ENCODE measurements at regions not wholly inside any gene's neighbourhood (a gene's known extent, or its start where the extent isn't known, plus 50 kb on each side); places are given as distances from the start of the nearest gene placed in this dataset.
"Not testable (repeated sequence)": the region's sequence is repeated elsewhere in the genome, so short reads cannot be mapped to it uniquely, and the experiment has no call there.

- H3K4me3 ChIP-seq = no peak overlapping the region
- no TSS peak for BruUV-seq (replicated peaks)
- intact Hi-C loops (cut with micrococcal nuclease; ENCODE audit: unreplicated experiment) = no loop called here
- H3F3A ChIP-seq (ENCODE audit: insufficient read depth, low read depth) = no peaks in the 10 kb centered on the region
- H4K20me1 ChIP-seq (ENCODE audit: insufficient read depth) = no peaks in the 10 kb centered on the region
- no peaks in the 10 kb centered on the region for H3K36me3 ChIP-seq (ENCODE audit: low read depth)
- no peaks in the 10 kb centered on the region for H3K9me2 ChIP-seq (ENCODE audit: insufficient read depth)
- H3K9me3 ChIP-seq (ENCODE audit: insufficient read depth, low read depth) = no peaks in the 10 kb centered on the region
- TF ChIP-seq CTCF (conservative IDR thresholded peaks at IDR 0.05) = no peak
- no peak for TF ChIP-seq EZH2 (IDR thresholded peaks at IDR 0.05; ENCODE audit: low read depth)
- H2AFZ ChIP-seq = no peak overlapping the region
- DNase-seq = no peak
- H3K27ac ChIP-seq = no peak overlapping the region
- ChIA-PET POLR2A (ENCODE audit: unreplicated experiment) (no interaction called here), CTCF (no interaction called here)
- no peak overlapping the region for H3K4me2 ChIP-seq
- H3K27me3 ChIP-seq (ENCODE audit: insufficient read depth, low read depth) = no peaks in the 10 kb centered on the region
- no peaks in the 10 kb centered on the region for H3K4me1 ChIP-seq (replicated peaks; ENCODE audit: insufficient read depth)
- no peaks in the 10 kb centered on the region for H3K79me2 ChIP-seq (ENCODE audit: low read depth)
These were observed 1168.0 kb downstream of the PLA2G4A start for GRCh38 chr1:187996780-187997179.

- Histone ChIP-seq H3K36me3 (ENCODE audit: low read depth) (no peaks in the 10 kb centered on the region), H3K4me3 (no peak overlapping the region), H3F3A (ENCODE audit: insufficient read depth, low read depth) (no peaks in the 10 kb centered on the region), H3K27ac (no peak overlapping the region), H3K79me2 (ENCODE audit: low read depth) (no peaks in the 10 kb centered on the region), H3K4me2 (no peak overlapping the region), H3K9me3 (ENCODE audit: insufficient read depth, low read depth) (0 out of 2 replicates have a peak, but pooled peaks cover 3% of the 10 kb centered on the region), H3K27me3 (ENCODE audit: insufficient read depth, low read depth) (no peaks in the 10 kb centered on the region), H2AFZ (no peak overlapping the region), H4K20me1 (ENCODE audit: insufficient read depth) (no peaks in the 10 kb centered on the region), H3K4me1 (replicated peaks; ENCODE audit: insufficient read depth) (no peaks in the 10 kb centered on the region), H3K9me2 (ENCODE audit: insufficient read depth) (no peaks in the 10 kb centered on the region)
- TF ChIP-seq EZH2 (IDR thresholded peaks at IDR 0.05; ENCODE audit: low read depth) = no peak
- TF ChIP-seq CTCF (conservative IDR thresholded peaks at IDR 0.05) = no peak
- no TSS peak for BruUV-seq (replicated peaks)
- intact Hi-C loops (cut with micrococcal nuclease; ENCODE audit: unreplicated experiment) = no loop called here
- POLR2A ChIA-PET (ENCODE audit: unreplicated experiment) = no interaction called here
- CTCF ChIA-PET = no interaction called here
- DNase-seq = no peak
These were observed 1171.2 kb downstream of the PLA2G4A start for GRCh38 chr1:187999973-188000372.

- CTCF ChIA-PET; intact Hi-C loops (cut with micrococcal nuclease; ENCODE audit: unreplicated experiment); BruUV-seq (replicated peaks): not testable (repeated sequence)
These were observed 1174.9 kb downstream of the PLA2G4A start for GRCh38 chr1:188003687-188004086.

GRCh38 chr1:188004849-188005248 lies 1176.1 kb downstream of the PLA2G4A start:
- intact Hi-C loops (cut with micrococcal nuclease; ENCODE audit: unreplicated experiment) = no loop called here
- ChIA-PET CTCF (no interaction called here), POLR2A (ENCODE audit: unreplicated experiment) (no interaction called here)
- Histone ChIP-seq H2AFZ (no peak overlapping the region), H3K27me3 (ENCODE audit: insufficient read depth, low read depth) (no peaks in the 10 kb centered on the region), H3F3A (ENCODE audit: insufficient read depth, low read depth) (no peaks in the 10 kb centered on the region), H3K36me3 (ENCODE audit: low read depth) (no peaks in the 10 kb centered on the region), H3K4me1 (replicated peaks; ENCODE audit: insufficient read depth) (no peaks in the 10 kb centered on the region), H4K20me1 (ENCODE audit: insufficient read depth) (no peaks in the 10 kb centered on the region), H3K9me2 (ENCODE audit: insufficient read depth) (no peaks in the 10 kb centered on the region), H3K4me2 (no peak overlapping the region), H3K9me3 (ENCODE audit: insufficient read depth, low read depth) (peaks cover 4% of the 10 kb centered on the region; the same call in 1 of the 2 replicates), H3K27ac (no peak overlapping the region), H3K4me3 (no peak overlapping the region), H3K79me2 (ENCODE audit: low read depth) (no peaks in the 10 kb centered on the region)
- no peak for DNase-seq
- no peak for TF ChIP-seq EZH2 (IDR thresholded peaks at IDR 0.05; ENCODE audit: low read depth)
- no peak for TF ChIP-seq CTCF (conservative IDR thresholded peaks at IDR 0.05)
- BruUV-seq (replicated peaks) = no TSS peak

More at GRCh38 chr1:188003687-188004086, 1174.9 kb downstream of the PLA2G4A start:
- H3K4me1 ChIP-seq (replicated peaks; ENCODE audit: insufficient read depth); H3K36me3 ChIP-seq (ENCODE audit: low read depth); POLR2A ChIA-PET (ENCODE audit: unreplicated experiment); H2AFZ ChIP-seq; H3K9me3 ChIP-seq (ENCODE audit: insufficient read depth, low read depth); H3K27ac ChIP-seq; H3K79me2 ChIP-seq (ENCODE audit: low read depth); H3K4me3 ChIP-seq; H4K20me1 ChIP-seq (ENCODE audit: insufficient read depth); DNase-seq; H3K4me2 ChIP-seq; H3K9me2 ChIP-seq (ENCODE audit: insufficient read depth); H3K27me3 ChIP-seq (ENCODE audit: insufficient read depth, low read depth); H3F3A ChIP-seq (ENCODE audit: insufficient read depth, low read depth): not testable (repeated sequence)

All from PC-9 (cell line).